Neural progenitor cell (in vitro differentiated cells): ENCODE measurements at regions not wholly inside any gene's neighbourhood (a gene's known extent, or its start where the extent isn't known, plus 50 kb on each side); places are given as distances from the start of the nearest gene placed in this dataset.

Experiments used
- CTCF ChIP-seq: fragments of 200-600 bp; sonication (generic); IDR thresholded peaks from 2 replicates; pipeline ENCODE4 v1.5.1; 2017; ENCODE audit warnings: antibody characterized with exemption, mild to moderate bottlenecking
- EZH2 ChIP-seq: fragments of 200-600 bp; sonication (generic); IDR thresholded peaks from 2 replicates; pipeline ENCODE4 v1.6.1; 2017; ENCODE audit warnings: antibody characterized with exemption, mild to moderate bottlenecking, moderate library complexity
- EZH2phosphoT487 ChIP-seq: fragments of 200-600 bp; sonication (generic); IDR thresholded peaks from 2 replicates; pipeline ENCODE4 v1.6.1; 2017; ENCODE audit warnings: antibody characterized with exemption

- TF ChIP-seq EZH2 (no peak), CTCF (no peak), EZH2phosphoT487 (no peak)
Measured at GRCh38 chr12:14191612-14192011, 173.9 kb upstream of the ATF7IP start.
